T-cell (primary cell): ENCODE measurements at regions not wholly inside any gene's neighbourhood (a gene's known extent, or its start where the extent isn't known, plus 50 kb on each side); places are given as distances from the start of the nearest gene placed in this dataset.

Experiments
- ATAC-seq, 4 experiments: fragments of 200-7000 bp in 3 of 4; fragments of 150-1000 bp in 1 of 4; cut with Tn5 transposase; replicated peaks in 1 of 4; 1 replicate in 3 of 4; 2 replicates in 1 of 4; pipeline ENCODE4 v1.10.0; 2021; ENCODE audit warnings: moderate library complexity in 3 of 4, mild to moderate bottlenecking in 2 of 4, moderate number of reproducible peaks in 1 of 4
- CTCF ChIA-PET, 2 donors: fragments of 300-600 bp; sonication (Branson Sonifier 250); formaldehyde crosslinking; loops; one replicate each; lab custom pipeline; 2022; ENCODE audit warnings: antibody characterized with exemption in 2 of 2; lab: Charles Lee
- POLR2A ChIA-PET, 2 donors: fragments of 300-600 bp; sonication (Branson Sonifier 250); formaldehyde crosslinking; loops; one replicate each; lab custom pipeline; 2022; ENCODE audit warnings: antibody characterized with exemption in 2 of 2; lab: Charles Lee
- DNase-seq, 35 experiments: peaks; one replicate each; pipeline versions ENCODE4 v3.0.0 to v3.0.0-alpha.2; 2013 to 2023
- H3K27ac ChIP-seq: one replicate; pipeline ENCODE4 v1.5.1; 2013; ENCODE audit warnings: low read length
- H3K27me3 ChIP-seq, 2 experiments: replicated peaks in 1 of 2; 1 replicate in 1 of 2; 2 replicates in 1 of 2; pipeline versions ENCODE4 v1.6.1 to v1.7.0; 2013; ENCODE audit warnings: low read length in 1 of 2, mixed read lengths in 1 of 2; ENCODE audit not compliant: control insufficient read depth in 2 of 2, insufficient read depth in 2 of 2; ENCODE audit errors: extremely low read depth in 1 of 2
- H3K36me3 ChIP-seq, 2 donors: 1 replicate in 1 of 2; 2 replicates in 1 of 2; pipeline versions ENCODE4 v1.6.1 to v1.7.0; 2013; ENCODE audit warnings: low read length in 1 of 2; ENCODE audit not compliant: control insufficient read depth in 2 of 2, insufficient read depth in 1 of 2; ENCODE audit errors: extremely low read depth in 1 of 2
- H3K4me1 ChIP-seq, 2 experiments: 1 replicate in 1 of 2; 2 replicates in 1 of 2; pipeline versions ENCODE4 v1.6.1 to v1.7.0; 2013; ENCODE audit warnings: low read length in 2 of 2, mixed read lengths in 1 of 2; ENCODE audit not compliant: insufficient read depth in 2 of 2, control insufficient read depth in 1 of 2; ENCODE audit errors: extremely low read depth in 1 of 2
- H3K4me3 ChIP-seq, 2 donors: 1 replicate in 1 of 2; 2 replicates in 1 of 2; pipeline versions ENCODE4 v1.5.1 to v1.7.0; 2013; ENCODE audit warnings: mild to moderate bottlenecking in 2 of 2, low read length in 1 of 2, moderate library complexity in 1 of 2; ENCODE audit not compliant: control insufficient read depth in 1 of 2; ENCODE audit errors: extremely low read depth in 1 of 2
- H3K9me3 ChIP-seq: 2 replicates; pipeline ENCODE4 v1.7.0; 2013
- H3K27ac Mint-ChIP-seq, 2 donors: one replicate each; pipeline ENCODE4 v1.8.0; 2020 to 2021; ENCODE audit warnings: mild to moderate bottlenecking in 2 of 2, mixed read lengths in 2 of 2
- H3K27me3 Mint-ChIP-seq, 2 donors: one replicate each; pipeline ENCODE4 v1.8.0; 2021 to 2022; ENCODE audit warnings: mixed read lengths in 2 of 2
- H3K36me3 Mint-ChIP-seq: one replicate; pipeline ENCODE4 v1.8.0; 2021; ENCODE audit warnings: mixed read lengths
- H3K4me1 Mint-ChIP-seq, 3 donors: one replicate each; pipeline ENCODE4 v1.8.0; 2020 to 2022; ENCODE audit warnings: mixed read lengths in 3 of 3, mild to moderate bottlenecking in 1 of 3
- H3K4me3 Mint-ChIP-seq, 3 donors: one replicate each; pipeline ENCODE4 v1.8.0; 2020 to 2022; ENCODE audit warnings: mild to moderate bottlenecking in 3 of 3, mixed read lengths in 3 of 3, moderate library complexity in 3 of 3
- H3K9me3 Mint-ChIP-seq, 3 donors: one replicate each; pipeline ENCODE4 v1.8.0; 2020 to 2022; ENCODE audit warnings: mixed read lengths in 3 of 3
- WGBS: methylation state at CpG from one replicate; pipeline ENCODE4 v1.1.5; 2013; ENCODE audit warnings: missing lambda C conversion rate; ENCODE audit not compliant: insufficient coverage; 5-methylcytosine and 5-hydroxymethylcytosine counted together

DNA sequence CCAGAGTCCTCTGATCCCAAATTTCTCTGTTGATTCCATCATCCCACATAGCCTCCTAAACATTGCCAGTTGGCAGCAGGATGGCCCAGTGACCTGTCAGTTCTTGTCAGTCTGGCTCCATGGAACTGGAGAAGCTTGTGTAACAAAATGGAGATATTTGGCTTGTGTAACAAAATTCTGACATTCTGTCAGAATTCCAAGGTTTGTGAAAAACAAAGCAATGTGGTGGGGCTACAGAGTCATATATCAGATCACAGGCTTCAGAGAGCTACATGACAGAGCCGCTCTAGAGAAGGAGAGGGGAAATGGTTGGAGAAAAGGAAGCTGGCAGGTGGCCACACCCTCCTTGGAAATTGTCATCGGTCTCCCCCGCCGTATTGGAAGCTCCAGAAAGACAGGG lies 75.4 kb upstream of the MAN2A1 start:
- H3K4me1 Mint-ChIP-seq, result no peaks in the 10 kb centered on the region
- H3K9me3 ChIP-seq, result no peaks in the 10 kb centered on the region
- no peak for ATAC-seq

GRCh38 chr5:109612278-109612905 lies 77.3 kb upstream of the MAN2A1 start:
- H3K4me3 Mint-ChIP-seq, result no peak overlapping the region
- H3K27me3 Mint-ChIP-seq, result no peaks in the 10 kb centered on the region
- H3K27ac ChIP-seq, result no peak overlapping the region
- no peaks in the 10 kb centered on the region for H3K36me3 ChIP-seq
- no peak for ATAC-seq
- H3K36me3 Mint-ChIP-seq, result no peaks in the 10 kb centered on the region
- ChIA-PET CTCF (no interaction called here), POLR2A (no interaction called here)
- H3K4me1 ChIP-seq, result no peaks in the 10 kb centered on the region
- H3K9me3 ChIP-seq, result no peaks in the 10 kb centered on the region
- H3K27ac Mint-ChIP-seq, result no peak overlapping the region
- WGBS, result 76% methylated on average over 3 of the region's 6 CpGs
- no peaks in the 10 kb centered on the region for H3K27me3 ChIP-seq
- H3K4me1 Mint-ChIP-seq, result no peaks in the 10 kb centered on the region
- no peak overlapping the region for H3K4me3 ChIP-seq
- DNase-seq, result no peak
- no peaks in the 10 kb centered on the region for H3K9me3 Mint-ChIP-seq

More for the DNA sequence above, 75.4 kb upstream of the MAN2A1 start:
- Histone ChIP-seq H3K27ac (no peak overlapping the region), H3K4me3 (no peak overlapping the region), H3K4me1 (no peaks in the 10 kb centered on the region), H3K27me3 (no peaks in the 10 kb centered on the region), H3K36me3 (no peaks in the 10 kb centered on the region)
- no peak for DNase-seq
- Mint-ChIP-seq H3K27ac (no peak overlapping the region), H3K27me3 (no peaks in the 10 kb centered on the region), H3K9me3 (no peaks in the 10 kb centered on the region), H3K36me3 (no peaks in the 10 kb centered on the region), H3K4me3 (no peak overlapping the region)
- ChIA-PET CTCF (no interaction called here), POLR2A (no interaction called here)
- WGBS, result no CpG with 5 or more reads among the region's 4 CpGs

- 72% methylated on average over 3 of the region's 3 CpGs for WGBS
- ChIA-PET CTCF (no interaction called here), POLR2A (no interaction called here)
- Mint-ChIP-seq H3K27me3 (peaks cover 0 to 2% of the 10 kb centered on the region in 2 donors), H3K4me3 (no peak overlapping the region), H3K9me3 (no peaks in the 10 kb centered on the region), H3K4me1 (no peaks in the 10 kb centered on the region), H3K27ac (no peak overlapping the region), H3K36me3 (no peaks in the 10 kb centered on the region)
- ATAC-seq (no peak), DNase-seq (no peak)
- H3K27ac ChIP-seq, result no peak overlapping the region
- H3K9me3 ChIP-seq, result no peaks in the 10 kb centered on the region
- H3K4me1 ChIP-seq, result no peaks in the 10 kb centered on the region
- no peak overlapping the region for H3K4me3 ChIP-seq
- no peaks in the 10 kb centered on the region for H3K27me3 ChIP-seq
- H3K36me3 ChIP-seq, result no peaks in the 10 kb centered on the region
These were observed 78.2 kb upstream of the MAN2A1 start for GRCh38 chr5:109611505-109611904.

DNA sequence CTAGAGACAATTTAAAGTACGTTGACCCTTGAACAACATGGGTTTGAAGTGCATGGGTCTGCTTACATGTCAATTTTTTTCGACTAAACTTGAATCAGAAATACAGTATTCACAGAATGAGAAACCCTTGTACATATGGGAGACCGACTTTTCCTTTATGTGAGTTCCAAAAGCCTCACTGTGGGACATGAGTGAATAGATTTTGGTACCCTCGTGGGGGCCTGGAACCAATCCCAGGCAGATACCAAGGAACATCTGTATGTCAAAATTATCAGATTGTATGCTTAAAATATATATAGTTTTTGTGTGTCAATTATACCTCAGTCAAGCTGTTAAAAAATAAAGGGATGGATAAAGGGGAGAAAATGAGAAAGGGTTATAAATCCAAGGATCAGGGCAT lies 78.7 kb upstream of the MAN2A1 start:
- no peak overlapping the region for H3K27ac Mint-ChIP-seq

GRCh38 chr5:109610581-109610980 lies 79.1 kb upstream of the MAN2A1 start:
- Histone ChIP-seq H3K9me3 (no peaks in the 10 kb centered on the region), H3K27me3 (no peaks in the 10 kb centered on the region), H3K36me3 (no peaks in the 10 kb centered on the region), H3K4me1 (no peaks in the 10 kb centered on the region), H3K27ac (no peak overlapping the region), H3K4me3 (no peak overlapping the region)
- H3K36me3 Mint-ChIP-seq, result no peaks in the 10 kb centered on the region
- H3K4me3 Mint-ChIP-seq, result no peak overlapping the region
- ChIA-PET CTCF (no interaction called here), POLR2A (no interaction called here)
- WGBS, result 42% methylated on average over 2 of the region's 3 CpGs
- H3K9me3 Mint-ChIP-seq, result no peaks in the 10 kb centered on the region
- no peaks in the 10 kb centered on the region for H3K4me1 Mint-ChIP-seq
- H3K27ac Mint-ChIP-seq, result no peak overlapping the region
- no peak for DNase-seq
- peaks cover 0 to 2% of the 10 kb centered on the region in 2 donors for H3K27me3 Mint-ChIP-seq
- no peak for ATAC-seq

More for the DNA sequence above, 78.7 kb upstream of the MAN2A1 start:
- H3K4me3 Mint-ChIP-seq, result no peak overlapping the region
- H3K36me3 Mint-ChIP-seq, result no peaks in the 10 kb centered on the region
- H3K4me1 Mint-ChIP-seq, result no peaks in the 10 kb centered on the region
- Histone ChIP-seq H3K27ac (no peak overlapping the region), H3K36me3 (no peaks in the 10 kb centered on the region), H3K4me1 (no peaks in the 10 kb centered on the region), H3K27me3 (no peaks in the 10 kb centered on the region), H3K4me3 (no peak overlapping the region), H3K9me3 (no peaks in the 10 kb centered on the region)
- CTCF ChIA-PET, result no interaction called here
- peaks cover 0 to 2% of the 10 kb centered on the region in 2 donors for H3K27me3 Mint-ChIP-seq
- POLR2A ChIA-PET, result no interaction called here
- ATAC-seq (no peak), DNase-seq (no peak)
- H3K9me3 Mint-ChIP-seq, result no peaks in the 10 kb centered on the region
- no CpG with 5 or more reads among the region's 4 CpGs for WGBS

DNA sequence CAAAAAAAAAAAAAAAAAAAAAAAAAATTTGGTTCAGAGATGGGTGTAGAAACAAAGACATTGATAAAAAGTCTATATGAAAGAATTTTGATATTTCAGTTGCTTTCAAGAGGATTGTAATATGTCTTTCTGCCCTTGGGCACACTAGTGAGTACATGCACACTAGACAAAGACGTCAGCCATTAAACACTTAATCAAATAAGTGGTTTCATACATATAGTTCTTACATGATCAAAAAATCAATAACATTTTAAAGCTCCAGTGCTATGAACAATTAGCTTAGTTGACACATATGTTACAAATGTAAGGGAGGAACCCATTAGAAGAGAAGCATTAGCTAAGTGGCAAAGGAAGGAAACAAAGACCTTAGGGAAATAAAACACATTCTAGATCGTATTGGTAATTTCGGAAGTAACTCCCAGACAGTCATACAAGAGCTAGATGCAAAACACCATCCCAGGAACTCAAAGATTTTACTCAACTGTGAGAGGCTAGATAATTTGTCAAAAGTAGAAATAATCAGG lies 84.5 kb upstream of the MAN2A1 start:
- Histone ChIP-seq H3K36me3 (no peaks in the 10 kb centered on the region), H3K4me3 (no peak overlapping the region), H3K27me3 (no peaks in the 10 kb centered on the region), H3K27ac (no peak overlapping the region), H3K9me3 (no peaks in the 10 kb centered on the region), H3K4me1 (no peaks in the 10 kb centered on the region)
- WGBS, result no CpG with 5 or more reads among the region's 3 CpGs
- DNase-seq (no peak), ATAC-seq (no peak)
- ChIA-PET POLR2A (no interaction called here), CTCF (interaction anchor here (0.5 to 0.7 kb wide), 2 partner anchors 59 to 963 kb away, joined by 3 read pairs; no protein-coding TSS in a partner anchor)
- Mint-ChIP-seq H3K27me3 (peaks cover 2 to 3% of the 10 kb centered on the region in 2 donors), H3K4me3 (no peak overlapping the region), H3K36me3 (no peaks in the 10 kb centered on the region), H3K9me3 (no peaks in the 10 kb centered on the region), H3K27ac (no peak overlapping the region), H3K4me1 (no peaks in the 10 kb centered on the region)
